Activated CD4-positive, alpha-beta T cell treated with anti-CD3 and anti-CD28 coated beads, Interleukin-2, amount 50 U/mL, for 1 hour (primary cell): ENCODE measurements at regions not wholly inside any gene's neighbourhood (a gene's known extent, or its start where the extent isn't known, plus 50 kb on each side); places are given as distances from the start of the nearest gene placed in this dataset.

Source experiments
- DNase-seq: peaks from one replicate; pipeline ENCODE4 v3.0.0-alpha.2; 2020

DNA sequence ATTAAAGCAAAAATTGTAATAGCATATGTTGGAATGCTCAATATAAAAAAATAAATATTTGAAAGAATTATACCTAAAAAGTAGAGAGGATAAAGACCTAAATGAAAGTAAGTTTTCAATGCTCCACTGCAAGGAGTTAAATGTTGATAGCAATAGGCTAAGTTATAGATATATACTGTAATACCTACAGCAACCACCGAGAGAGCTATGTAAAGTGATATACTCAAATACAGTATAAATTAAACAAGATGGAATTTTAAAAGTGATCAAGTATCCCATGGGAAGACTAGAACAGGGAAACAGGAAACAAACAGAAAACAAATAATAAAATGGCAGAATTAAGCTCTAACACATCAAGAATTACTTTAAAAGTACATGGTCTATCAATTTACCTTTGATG, 73.9 kb downstream of the CASP3 start:
- no peak for DNase-seq

DNA sequence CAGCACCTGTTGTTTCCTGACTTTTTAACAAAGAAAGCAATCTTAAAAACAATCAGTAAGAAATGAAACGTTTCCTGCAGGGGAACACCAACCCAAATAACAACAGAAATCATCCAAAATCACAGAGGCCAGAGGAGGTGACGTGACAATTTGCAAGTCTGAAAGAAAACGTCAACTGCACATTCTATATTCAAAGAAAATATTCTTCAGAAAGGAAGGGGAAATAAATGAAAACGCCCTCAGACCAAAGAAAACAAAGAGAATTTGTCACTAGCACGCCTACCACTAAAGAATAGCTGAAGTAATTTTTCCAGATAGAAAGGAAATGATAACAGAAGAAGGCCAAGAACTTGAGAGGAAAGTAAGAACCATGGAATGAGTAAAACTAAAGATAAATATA, 74.4 kb downstream of the CASP3 start:
- no peak for DNase-seq

DNA sequence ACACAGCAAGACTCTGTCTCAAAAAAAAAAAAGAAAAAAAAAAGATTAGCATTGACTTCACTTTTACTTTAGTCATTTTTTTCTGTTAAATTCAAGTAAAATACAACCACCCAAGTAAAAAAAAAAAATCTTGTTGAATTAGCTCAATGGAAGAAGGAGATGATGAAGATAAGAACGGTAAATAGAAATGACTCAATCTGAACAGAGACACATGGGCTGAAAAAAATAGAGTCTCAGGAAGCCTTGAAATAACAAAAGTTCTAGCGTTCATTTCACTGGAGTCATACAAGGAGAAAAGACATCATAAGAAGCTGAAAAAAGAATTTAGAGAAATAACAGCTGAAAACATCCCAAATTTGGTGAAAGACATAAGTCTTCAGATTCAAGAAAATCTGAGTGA, 75.5 kb downstream of the CASP3 start:
- DNase-seq = no peak

DNA sequence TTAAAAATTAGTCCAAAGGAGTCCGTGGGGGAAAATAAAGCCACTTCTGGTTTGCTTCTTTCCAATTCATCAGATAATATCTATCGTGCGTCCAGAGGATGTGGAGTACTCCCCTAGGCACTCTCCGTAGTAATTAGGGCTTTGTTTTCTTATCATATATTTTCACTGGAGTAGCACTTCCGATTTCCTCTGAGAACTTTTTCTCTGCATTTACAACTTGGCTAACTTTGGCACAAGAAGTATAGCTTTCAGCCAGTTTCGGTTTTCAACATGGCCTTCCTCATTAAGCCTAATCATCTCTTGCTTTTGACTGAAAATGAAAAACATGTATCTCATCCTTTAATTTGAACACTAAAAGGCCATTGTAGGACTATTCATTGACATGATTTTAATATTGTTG, 80.5 kb downstream of the CASP3 start:
- no peak for DNase-seq

GRCh38 chr4:184563621-184564020, 85.6 kb downstream of the CASP3 start:
- no peak for DNase-seq

GRCh38 chr4:184558996-184559395, 84.6 kb upstream of the IRF2 start:
- DNase-seq = no peak

GRCh38 chr4:184553891-184554290, 79.5 kb upstream of the IRF2 start:
- DNase-seq = no peak

GRCh38 chr4:184550476-184550875, 76.1 kb upstream of the IRF2 start:
- no peak for DNase-seq

GRCh38 chr4:184548648-184549341, 74.4 kb upstream of the IRF2 start:
- no peak for DNase-seq

DNA sequence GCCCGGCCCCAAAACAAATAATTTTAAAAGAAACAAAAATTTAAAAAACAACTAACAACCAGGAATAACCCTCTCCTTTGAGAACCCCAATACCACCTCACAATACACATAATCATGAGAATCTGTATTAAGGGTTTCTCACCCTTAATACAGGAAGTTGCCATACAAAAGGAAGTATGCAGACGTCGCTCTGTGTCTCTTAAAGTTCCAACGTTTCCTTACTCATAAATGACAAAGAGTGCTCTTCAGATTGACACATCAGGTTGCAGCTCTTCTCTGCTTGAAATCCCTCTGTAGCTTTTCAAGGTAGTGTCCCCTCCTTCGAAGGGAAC, 73.9 kb upstream of the IRF2 start:
- DNase-seq = no peak

DNA sequence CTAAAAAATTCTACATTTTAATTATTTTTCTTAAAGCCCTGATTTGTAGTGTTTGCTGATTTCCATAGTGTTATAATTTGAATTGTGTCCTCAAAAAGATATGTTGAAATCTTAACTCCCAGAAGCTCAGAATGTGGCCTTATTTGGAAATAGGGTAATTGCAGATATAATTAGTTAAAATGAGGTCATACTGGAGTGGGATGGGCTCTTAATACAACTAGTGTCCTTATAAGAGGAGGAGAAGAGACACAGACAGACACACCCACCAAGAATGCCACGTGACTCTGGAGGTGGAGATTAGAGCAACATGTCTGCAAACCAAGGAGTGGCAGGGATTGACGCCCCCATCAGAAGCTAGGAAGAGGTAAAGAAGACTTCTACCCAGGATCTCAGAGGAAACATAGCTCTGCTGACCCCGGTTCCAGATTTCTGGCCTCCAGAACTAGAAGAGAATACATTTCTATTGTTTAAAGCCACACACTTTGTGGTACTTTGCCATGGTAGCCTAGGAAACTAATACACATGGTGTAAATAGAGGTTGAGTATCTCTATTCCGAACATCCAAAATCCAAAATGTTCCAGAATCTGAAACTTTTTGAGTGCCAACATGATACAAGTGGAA, 70.5 kb upstream of the IRF2 start:
- no peak for DNase-seq

GRCh38 chr4:184541907-184542306, 67.6 kb upstream of the IRF2 start:
- no peak for DNase-seq

DNA sequence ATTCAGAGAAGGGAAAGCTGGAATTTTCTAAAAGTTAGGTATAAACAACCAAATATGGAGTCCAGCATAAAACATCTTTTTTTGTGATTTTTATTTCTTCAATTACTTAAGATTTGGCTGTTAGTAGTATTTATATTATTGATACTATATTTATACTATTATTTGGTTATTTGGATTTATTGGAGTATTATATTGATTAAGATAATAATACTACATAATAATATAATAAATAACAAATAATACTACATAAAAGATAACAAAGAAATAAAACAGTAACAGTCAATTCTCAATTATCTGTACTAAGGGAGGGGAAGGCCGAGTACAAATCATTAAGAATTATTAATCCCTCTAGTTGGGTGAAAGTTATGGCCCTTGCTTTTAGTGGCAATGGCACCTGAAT, 66.0 kb upstream of the IRF2 start:
- no peak for DNase-seq

GRCh38 chr4:184538023-184538599, 63.8 kb upstream of the IRF2 start:
- peak; percentile 55 for DNase-seq

- peak; percentile 88 for DNase-seq
These were observed 63.1 kb upstream of the IRF2 start for GRCh38 chr4:184537269-184538022.

DNA sequence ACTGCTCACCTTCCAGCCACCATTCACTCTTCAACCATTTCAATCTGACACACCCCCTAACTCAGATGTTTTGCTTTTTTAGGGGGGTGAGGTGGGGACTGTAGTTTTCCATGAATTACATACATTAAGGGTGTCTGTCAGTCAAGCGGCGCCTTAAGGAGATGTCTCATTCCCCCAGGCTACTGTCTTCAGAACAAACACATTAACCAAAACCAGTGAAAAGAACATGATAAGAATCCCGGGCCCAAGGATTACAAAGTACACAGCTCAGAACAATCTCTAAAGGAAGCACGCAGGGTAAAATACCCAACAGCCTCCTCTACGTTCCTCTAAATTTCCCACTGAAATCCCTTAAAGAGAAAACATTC, 62.5 kb upstream of the IRF2 start:
- DNase-seq = no peak

- no peak for DNase-seq
These were observed 61.9 kb upstream of the IRF2 start for GRCh38 chr4:184536065-184536880.

DNA sequence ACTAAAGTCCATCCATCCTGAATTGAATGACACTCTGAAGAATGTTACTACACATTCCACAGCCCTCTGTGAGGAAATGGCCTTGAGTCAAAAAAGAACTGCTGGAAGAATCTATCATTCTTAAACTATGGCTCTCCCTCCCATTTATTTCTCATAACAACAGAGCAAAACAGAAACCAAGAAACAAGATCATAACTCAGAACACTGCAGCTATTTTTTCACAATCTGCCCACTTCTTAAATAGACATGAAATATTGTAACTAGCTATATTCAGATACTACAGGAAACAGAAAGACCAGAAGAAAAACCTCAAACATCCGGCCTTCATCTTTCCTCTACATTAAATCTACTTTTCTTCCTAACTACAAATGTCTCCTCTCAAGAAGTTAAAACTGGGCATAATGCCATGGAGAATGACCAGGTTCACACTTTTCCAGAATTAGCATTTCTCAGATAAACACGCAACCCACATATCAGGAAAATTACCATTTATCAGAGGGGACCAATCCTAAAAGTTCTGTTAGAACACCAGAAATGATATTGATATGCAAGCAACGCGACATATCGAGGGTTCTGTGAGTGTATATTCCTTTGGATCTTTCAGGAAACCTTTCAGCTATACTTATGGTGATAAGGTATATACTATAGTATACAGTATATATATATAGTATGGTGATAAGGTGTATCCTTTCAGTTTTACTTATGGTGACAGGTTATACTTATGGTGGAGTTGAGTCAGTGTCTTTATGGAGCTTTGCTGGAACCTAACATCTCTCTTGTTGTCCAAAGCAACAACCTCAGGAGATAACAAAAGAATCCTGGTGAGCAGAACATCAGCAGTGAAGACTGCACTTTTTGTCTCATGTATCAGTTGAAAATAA, 60.4 kb upstream of the IRF2 start:
- DNase-seq = no peak

- no peak for DNase-seq
These were observed 59.6 kb upstream of the IRF2 start for GRCh38 chr4:184533908-184534307.

GRCh38 chr4:184531008-184531407, 56.7 kb upstream of the IRF2 start:
- DNase-seq = no peak

DNA sequence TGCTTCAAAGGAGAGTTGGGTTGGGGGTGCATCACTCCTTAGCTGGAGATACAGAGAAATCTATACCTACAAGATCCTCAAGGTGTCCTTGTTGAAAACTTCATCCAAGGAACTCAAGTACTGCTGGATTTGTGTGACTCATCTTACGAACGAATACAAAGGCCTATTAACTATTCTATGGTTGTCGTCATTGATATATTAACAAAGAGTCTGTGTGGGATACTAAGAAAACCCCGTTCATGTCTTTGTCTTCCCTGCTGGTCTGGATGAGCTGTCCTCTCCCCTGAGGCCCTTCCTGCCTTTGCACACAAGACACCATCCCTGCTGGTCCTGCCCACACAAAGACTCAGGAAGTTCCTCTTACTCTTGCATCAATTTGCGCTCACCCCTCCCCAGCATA, 54.9 kb upstream of the IRF2 start:
- DNase-seq = no peak

GRCh38 chr4:184528713-184529112, 54.4 kb upstream of the IRF2 start:
- no peak for DNase-seq
